Smooth muscle cell (in vitro differentiated cells): ENCODE measurements at regions not wholly inside any gene's neighbourhood (a gene's known extent, or its start where the extent isn't known, plus 50 kb on each side); places are given as distances from the start of the nearest gene placed in this dataset.

ENCODE experiments used
- DNase-seq: peaks from one replicate; lab custom pipeline; 2025; ENCODE audit not compliant: unreplicated experiment; lab: John Stamatoyannopoulos, UW
- H2AFZ ChIP-seq: fragments of 200-600 bp; sonication (generic); 2 replicates; pipeline ENCODE4 v1.6.0; 2016; ENCODE audit warnings: antibody characterized with exemption, low read depth, mild to moderate bottlenecking
- H3F3A ChIP-seq: fragments of 200-600 bp; sonication (generic); 2 replicates; pipeline ENCODE4 v1.6.0; 2017; ENCODE audit warnings: antibody characterized with exemption, low read depth
- H3K27ac ChIP-seq: fragments of 200-600 bp; sonication (generic); 2 replicates; pipeline ENCODE4 v1.5.1; 2016; ENCODE audit warnings: low read depth, mild to moderate bottlenecking
- H3K27me3 ChIP-seq: fragments of 200-600 bp; sonication (generic); 2 replicates; pipeline ENCODE4 v1.6.1; 2016; ENCODE audit warnings: low read depth, mild to moderate bottlenecking
- H3K36me3 ChIP-seq: fragments of 200-600 bp; sonication (generic); 2 replicates; pipeline ENCODE4 v1.5.1; 2016; ENCODE audit warnings: low read depth
- H3K4me1 ChIP-seq: fragments of 200-600 bp; sonication (generic); 2 replicates; pipeline ENCODE4 v1.5.1; 2016; ENCODE audit warnings: low read depth
- H3K4me2 ChIP-seq: fragments of 200-600 bp; sonication (generic); 2 replicates; pipeline ENCODE4 v1.6.0; 2016; ENCODE audit warnings: mild to moderate bottlenecking
- H3K4me3 ChIP-seq: fragments of 200-600 bp; sonication (generic); 2 replicates; pipeline ENCODE4 v1.5.1; 2016; ENCODE audit warnings: mild to moderate bottlenecking
- H3K79me2 ChIP-seq: fragments of 200-600 bp; sonication (generic); 2 replicates; pipeline ENCODE4 v1.6.0; 2016; ENCODE audit warnings: low read depth, mild to moderate bottlenecking
- H3K9ac ChIP-seq: fragments of 200-600 bp; sonication (generic); 2 replicates; pipeline ENCODE4 v1.6.0; 2016; ENCODE audit warnings: low read depth
- H3K9me3 ChIP-seq: fragments of 200-600 bp; sonication (generic); replicated peaks from 2 replicates; pipeline ENCODE4 v1.5.1; 2016; ENCODE audit warnings: low read depth
- H4K20me1 ChIP-seq: fragments of 200-600 bp; sonication (generic); 2 replicates; pipeline ENCODE4 v1.6.0; 2016; ENCODE audit warnings: low read depth
- WGBS: methylation state at CpG from one replicate; pipeline ENCODE4 v1.1.7; 2016; ENCODE audit warnings: low lambda C conversion rate; 5-methylcytosine and 5-hydroxymethylcytosine counted together
- TF ChIP-seq, protein P1 (sequence below): fragments of 200-600 bp; sonication (generic); IDR thresholded peaks from 2 replicates; pipeline ENCODE4 v1.5.1; 2017; ENCODE audit warnings: borderline replicate concordance, mild to moderate bottlenecking, antibody characterized with exemption; ENCODE audit not compliant: insufficient read depth, poor library complexity, severe bottlenecking

DNA sequence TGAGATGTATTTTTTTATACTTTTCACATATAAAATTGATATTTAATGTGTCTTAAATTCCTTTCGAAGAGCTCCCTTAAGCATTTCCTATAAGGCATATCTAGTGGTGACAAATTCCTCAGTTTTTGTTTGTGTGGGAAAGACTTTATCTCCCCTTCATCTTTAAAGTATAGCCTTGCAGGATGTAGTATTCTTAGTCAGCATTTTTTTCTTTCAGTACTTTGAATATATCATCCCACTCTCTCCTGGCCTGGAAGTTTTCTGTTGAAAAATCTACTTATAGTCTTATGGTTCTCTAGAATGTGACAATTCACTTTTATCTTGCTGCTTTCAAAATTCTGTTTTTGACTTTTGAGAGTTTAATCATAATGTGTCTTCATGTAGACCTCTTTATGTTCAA lies 95.2 kb downstream of the EDEM1 start:
- H3K27me3 ChIP-seq: no peaks in the 10 kb centered on the region

DNA sequence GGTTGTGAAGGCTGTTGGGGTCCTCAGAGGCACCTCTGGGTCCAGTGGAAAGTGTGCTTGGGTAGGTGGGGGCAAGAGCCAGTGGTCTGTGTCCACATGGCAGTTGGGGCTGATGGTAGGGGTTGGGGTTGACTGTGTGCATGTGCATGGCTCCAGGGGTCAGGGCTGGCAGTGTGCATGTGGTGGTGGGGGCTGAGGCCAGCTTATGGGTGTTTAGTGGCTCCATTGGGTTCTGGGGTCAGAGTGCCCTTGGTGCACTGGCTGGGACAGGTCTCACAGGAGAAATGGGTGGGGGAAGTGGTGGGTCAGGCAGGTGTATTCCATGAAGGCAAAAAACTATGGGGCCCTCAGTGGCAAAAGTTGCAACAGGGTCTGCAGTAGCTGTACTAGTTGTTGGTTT lies 97.9 kb downstream of the EDEM1 start:
- no peaks in the 10 kb centered on the region for H4K20me1 ChIP-seq
- no peaks in the 10 kb centered on the region for H3K4me1 ChIP-seq
- no peaks in the 10 kb centered on the region for H3K9me3 ChIP-seq
- no peak for DNase-seq
- TF ChIP-seq, protein P1, sequence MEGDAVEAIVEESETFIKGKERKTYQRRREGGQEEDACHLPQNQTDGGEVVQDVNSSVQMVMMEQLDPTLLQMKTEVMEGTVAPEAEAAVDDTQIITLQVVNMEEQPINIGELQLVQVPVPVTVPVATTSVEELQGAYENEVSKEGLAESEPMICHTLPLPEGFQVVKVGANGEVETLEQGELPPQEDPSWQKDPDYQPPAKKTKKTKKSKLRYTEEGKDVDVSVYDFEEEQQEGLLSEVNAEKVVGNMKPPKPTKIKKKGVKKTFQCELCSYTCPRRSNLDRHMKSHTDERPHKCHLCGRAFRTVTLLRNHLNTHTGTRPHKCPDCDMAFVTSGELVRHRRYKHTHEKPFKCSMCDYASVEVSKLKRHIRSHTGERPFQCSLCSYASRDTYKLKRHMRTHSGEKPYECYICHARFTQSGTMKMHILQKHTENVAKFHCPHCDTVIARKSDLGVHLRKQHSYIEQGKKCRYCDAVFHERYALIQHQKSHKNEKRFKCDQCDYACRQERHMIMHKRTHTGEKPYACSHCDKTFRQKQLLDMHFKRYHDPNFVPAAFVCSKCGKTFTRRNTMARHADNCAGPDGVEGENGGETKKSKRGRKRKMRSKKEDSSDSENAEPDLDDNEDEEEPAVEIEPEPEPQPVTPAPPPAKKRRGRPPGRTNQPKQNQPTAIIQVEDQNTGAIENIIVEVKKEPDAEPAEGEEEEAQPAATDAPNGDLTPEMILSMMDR: no peak
- no peaks in the 10 kb centered on the region for H3K27me3 ChIP-seq
- no peak overlapping the region for H3K4me2 ChIP-seq
- H3F3A ChIP-seq: no peaks in the 10 kb centered on the region
- no peak overlapping the region for H2AFZ ChIP-seq
- H3K79me2 ChIP-seq: no peaks in the 10 kb centered on the region
- H3K27ac ChIP-seq: no peak overlapping the region
- no peak overlapping the region for H3K9ac ChIP-seq
- no peak overlapping the region for H3K4me3 ChIP-seq
- H3K36me3 ChIP-seq: no peaks in the 10 kb centered on the region

More for the DNA sequence above, 95.2 kb downstream of the EDEM1 start:
- no peak overlapping the region for H3K4me2 ChIP-seq
- TF ChIP-seq, protein P1: no peak
- H3F3A ChIP-seq: no peaks in the 10 kb centered on the region
- no peak overlapping the region for H2AFZ ChIP-seq
- no peaks in the 10 kb centered on the region for H3K4me1 ChIP-seq
- no peaks in the 10 kb centered on the region for H3K79me2 ChIP-seq
- no peak overlapping the region for H3K9ac ChIP-seq
- no peaks in the 10 kb centered on the region for H3K36me3 ChIP-seq
- no peak overlapping the region for H3K27ac ChIP-seq
- H3K9me3 ChIP-seq: no peaks in the 10 kb centered on the region
- WGBS: 87% methylated on average over 1 of the region's 1 CpG
- H4K20me1 ChIP-seq: no peaks in the 10 kb centered on the region
- H3K4me3 ChIP-seq: no peak overlapping the region
- no peak for DNase-seq

DNA sequence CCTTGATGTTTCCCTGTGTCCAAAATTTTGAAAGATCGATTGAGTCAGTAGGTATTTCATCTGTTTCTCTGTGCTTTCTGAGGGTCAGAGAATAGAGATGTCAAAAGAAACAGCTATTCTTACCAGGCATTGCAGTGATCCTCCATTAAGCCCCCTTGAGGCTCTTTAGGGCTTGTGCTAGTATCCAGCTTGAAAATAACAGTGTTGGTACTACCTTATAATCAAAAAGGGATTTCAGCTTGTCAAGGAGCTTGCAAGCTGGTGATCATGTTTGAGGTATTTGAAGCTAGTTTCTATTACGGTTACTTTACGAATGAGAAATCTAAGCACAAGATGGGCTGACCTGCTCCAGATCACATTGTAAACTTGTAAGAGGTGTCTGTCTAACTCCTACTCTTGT lies 103.4 kb downstream of the EDEM1 start:
- H3K9me3 ChIP-seq: no peaks in the 10 kb centered on the region
- TF ChIP-seq, protein P1: no peak
- H3K79me2 ChIP-seq: no peaks in the 10 kb centered on the region
- WGBS: 76% methylated on average over 3 of the region's 3 CpGs
- DNase-seq: no peak
- no peak overlapping the region for H3K27ac ChIP-seq
- H3K4me1 ChIP-seq: no peaks in the 10 kb centered on the region
- no peaks in the 10 kb centered on the region for H3K27me3 ChIP-seq
- no peak overlapping the region for H3K4me3 ChIP-seq
- H3K36me3 ChIP-seq: no peaks in the 10 kb centered on the region
- no peak overlapping the region for H2AFZ ChIP-seq
- no peaks in the 10 kb centered on the region for H4K20me1 ChIP-seq
- no peak overlapping the region for H3K4me2 ChIP-seq
- no peaks in the 10 kb centered on the region for H3F3A ChIP-seq
- no peak overlapping the region for H3K9ac ChIP-seq

DNA sequence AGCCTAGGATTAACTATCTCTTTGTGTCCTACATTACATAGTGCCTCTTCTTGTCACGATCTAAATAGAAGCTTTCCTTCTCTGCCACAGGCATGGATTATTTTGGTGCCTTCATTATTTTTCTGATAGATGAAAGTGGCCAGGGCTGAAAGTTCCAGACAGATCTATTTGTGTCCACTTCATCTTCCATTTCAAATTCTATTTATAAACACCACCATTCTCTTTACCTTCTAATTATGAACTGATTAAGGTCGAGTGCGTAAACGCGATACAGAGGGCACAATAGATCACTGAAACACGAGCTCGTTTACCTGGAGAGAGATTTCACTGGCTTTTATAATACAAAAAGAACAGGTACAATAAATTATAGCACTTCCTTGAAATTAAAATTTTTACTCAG lies 105.0 kb downstream of the EDEM1 start:
- 91% methylated on average over 7 of the region's 7 CpGs for WGBS
- Histone ChIP-seq H3K79me2 (no peaks in the 10 kb centered on the region), H3K9ac (no peak overlapping the region), H3K4me2 (no peak overlapping the region), H3K4me3 (no peak overlapping the region), H3K36me3 (no peaks in the 10 kb centered on the region), H3K27me3 (no peaks in the 10 kb centered on the region), H2AFZ (no peak overlapping the region), H4K20me1 (no peaks in the 10 kb centered on the region), H3K4me1 (no peaks in the 10 kb centered on the region), H3K9me3 (no peaks in the 10 kb centered on the region), H3F3A (no peaks in the 10 kb centered on the region), H3K27ac (no peak overlapping the region)
- TF ChIP-seq, protein P1: no peak
- DNase-seq: no peak
